Endothelial cell of umbilical vein (primary cell): ENCODE measurements at regions not wholly inside any gene's neighbourhood (a gene's known extent, or its start where the extent isn't known, plus 50 kb on each side); places are given as distances from the start of the nearest gene placed in this dataset.

ENCODE experiments used
- BruUV-seq: library from RNA; stranded (reverse); fragments of 400-500 nt; replicated peaks from 2 replicates; lab custom pipeline; 2021; lab: Mats Ljungman, UMichigan
- CTCF ChIA-PET: fragments of 300-600, 350-600 bp; sonication (Branson Sonifier 250); formaldehyde crosslinking; loops from one replicate; lab custom pipeline; 2021; ENCODE audit warnings: antibody characterized with exemption, inconsistent platforms; lab: Charles Lee
- POLR2A ChIA-PET: fragments of 300-600, 350-600 bp; sonication (Branson Sonifier 250); formaldehyde crosslinking; loops from one replicate; lab custom pipeline; 2021; ENCODE audit warnings: antibody characterized with exemption, inconsistent platforms; lab: Charles Lee
- DNase-seq: peaks from one replicate; pipeline ENCODE4 v3.0.0-alpha.2; 2011; ENCODE audit warnings: low read depth, low spot score
- FAIRE-seq: peaks from 2 replicates; lab custom pipeline; 2011; peaks lifted over from hg19 to GRCh38; lab: Jason Lieb, UNC
- H2AFZ ChIP-seq: 2 replicates; pipeline ENCODE4 v1.6.0; 2012; ENCODE audit warnings: low read depth, low read length, control low read depth, inconsistent platforms
- H3K27ac ChIP-seq: 2 replicates; pipeline ENCODE4 v1.5.1; 2011; ENCODE audit warnings: low read depth, mild to moderate bottlenecking, control low read depth, low read length, moderate library complexity; ENCODE audit not compliant: insufficient read depth
- H3K27me3 ChIP-seq, 2 experiments: 2 replicates each; pipeline versions ENCODE4 v1.6.0 to v1.6.1; 2011; ENCODE audit warnings: low read length in 2 of 2, mixed read lengths in 1 of 2; ENCODE audit not compliant: control insufficient read depth in 2 of 2, insufficient read depth in 2 of 2
- H3K36me3 ChIP-seq, 2 experiments: 2 replicates in 1 of 2; 3 replicates in 1 of 2; pipeline ENCODE4 v1.5.1; 2011; ENCODE audit warnings: low read length in 2 of 2, mild to moderate bottlenecking in 1 of 2, moderate library complexity in 1 of 2; ENCODE audit not compliant: control insufficient read depth in 2 of 2, insufficient read depth in 2 of 2; ENCODE audit errors: extremely low read depth in 1 of 2
- H3K4me1 ChIP-seq: 3 replicates; pipeline ENCODE4 v1.5.1; 2011; ENCODE audit warnings: mild to moderate bottlenecking, low read length; ENCODE audit not compliant: control insufficient read depth, insufficient read depth; ENCODE audit errors: extremely low read depth
- H3K4me2 ChIP-seq: 2 replicates; pipeline ENCODE4 v1.6.1; 2011; ENCODE audit warnings: low read length, control low read depth, mixed read lengths; ENCODE audit not compliant: insufficient read depth
- H3K4me3 ChIP-seq, 3 experiments: fragments of 200-600 bp in 1 of 3; sonication (generic), shearing (Covaris generic) in 1 of 3; replicated peaks in 1 of 3; 2 replicates each; pipeline ENCODE4 v1.5.1; 2011 to 2016; ENCODE audit warnings: control low read depth in 3 of 3, low read length in 3 of 3, mild to moderate bottlenecking in 2 of 3, inconsistent platforms in 1 of 3, low read depth in 1 of 3, moderate library complexity in 1 of 3; ENCODE audit not compliant: insufficient read depth in 1 of 3
- H3K79me2 ChIP-seq: 2 replicates; pipeline ENCODE4 v1.6.0; 2012; ENCODE audit warnings: low read length, inconsistent platforms; ENCODE audit not compliant: control insufficient read depth, insufficient read depth
- H3K9ac ChIP-seq: replicated peaks from 2 replicates; pipeline ENCODE3; 2011; ENCODE audit warnings: low read length, control low read depth; ENCODE audit not compliant: insufficient read depth; ENCODE audit errors: extremely low read depth
- H3K9me1 ChIP-seq: replicated peaks from 3 replicates; pipeline ENCODE4 v1.6.0; 2011; ENCODE audit warnings: mild to moderate bottlenecking, low read length; ENCODE audit not compliant: control insufficient read depth, insufficient read depth; ENCODE audit errors: extremely low read depth
- H3K9me3 ChIP-seq: replicated peaks from 2 replicates; pipeline ENCODE4 v1.5.1; 2012; ENCODE audit warnings: low read length, inconsistent platforms; ENCODE audit not compliant: control insufficient read depth, insufficient read depth
- H4K20me1 ChIP-seq: replicated peaks from 2 replicates; pipeline ENCODE3; 2011; ENCODE audit warnings: mild to moderate bottlenecking, low read length; ENCODE audit not compliant: control insufficient read depth, insufficient read depth; ENCODE audit errors: extremely low read depth
- EZH2 ChIP-seq: IDR thresholded peaks from 2 replicates; pipeline ENCODE4 v1.6.1; 2012; ENCODE audit warnings: borderline replicate concordance, low read depth, mild to moderate bottlenecking, moderate library complexity, low read length, inconsistent platforms; ENCODE audit not compliant: severe bottlenecking
- FOS ChIP-seq: IDR thresholded peaks from 2 replicates; pipeline ENCODE4 v1.6.1; 2011; ENCODE audit warnings: mild to moderate bottlenecking, low read length, moderate library complexity, borderline replicate concordance; ENCODE audit not compliant: insufficient read depth
- GATA2 ChIP-seq: IDR thresholded peaks from 2 replicates; pipeline ENCODE4 v1.7.0; 2011; ENCODE audit warnings: low read depth, mild to moderate bottlenecking, moderate library complexity, mixed read lengths, low read length; ENCODE audit not compliant: insufficient read length, insufficient read depth
- JUN ChIP-seq: IDR thresholded peaks from 2 replicates; pipeline ENCODE4 v1.6.1; 2011; ENCODE audit warnings: borderline replicate concordance, low read depth; ENCODE audit not compliant: insufficient read length, insufficient read depth
- MYC ChIP-seq: IDR thresholded peaks from one replicate; pipeline ENCODE4 v1.6.1; 2011; ENCODE audit warnings: mild to moderate bottlenecking, low read depth, low read length
- POLR2A ChIP-seq: IDR thresholded peaks from 2 replicates; pipeline ENCODE4 v1.6.1; 2012; ENCODE audit warnings: low read depth, mild to moderate bottlenecking, control low read depth, low read length
- POLR2AphosphoS5 ChIP-seq: IDR thresholded peaks from 2 replicates; pipeline ENCODE4 v1.6.1; 2012; ENCODE audit warnings: low read depth, mild to moderate bottlenecking, control low read depth, low read length, moderate library complexity; ENCODE audit not compliant: insufficient read depth
- dilution Hi-C: fragments of 300-500 bp; cut with MboI; formaldehyde crosslinking; loops from one replicate; pipeline ENCODE4 v1.15.0; 2019; ENCODE audit warnings: low sequenced_read_pairs; ENCODE audit not compliant: extremely low pct_ligation_motif_present
- intact Hi-C: fragments of 100-400 bp; cut with micrococcal nuclease; formaldehyde crosslinking; loops from one replicate; pipeline ENCODE4 v1.10.0; 2022
- TF ChIP-seq, protein P1 (sequence below), 2 donors: IDR thresholded peaks; 1 replicate in 1 of 2; 2 replicates in 1 of 2; pipeline ENCODE4 v1.5.1; 2011; ENCODE audit warnings: low read length in 2 of 2, mild to moderate bottlenecking in 2 of 2, moderate library complexity in 2 of 2, control low read depth in 1 of 2, inconsistent platforms in 1 of 2, low read depth in 1 of 2; ENCODE audit not compliant: insufficient read depth in 1 of 2; ENCODE audit errors: extremely low read depth in 1 of 2
- TF ChIP-seq, protein P2 (sequence below): IDR thresholded peaks from 2 replicates; pipeline ENCODE4 v1.6.1; 2011; ENCODE audit not compliant: insufficient read depth, insufficient read length

DNA sequence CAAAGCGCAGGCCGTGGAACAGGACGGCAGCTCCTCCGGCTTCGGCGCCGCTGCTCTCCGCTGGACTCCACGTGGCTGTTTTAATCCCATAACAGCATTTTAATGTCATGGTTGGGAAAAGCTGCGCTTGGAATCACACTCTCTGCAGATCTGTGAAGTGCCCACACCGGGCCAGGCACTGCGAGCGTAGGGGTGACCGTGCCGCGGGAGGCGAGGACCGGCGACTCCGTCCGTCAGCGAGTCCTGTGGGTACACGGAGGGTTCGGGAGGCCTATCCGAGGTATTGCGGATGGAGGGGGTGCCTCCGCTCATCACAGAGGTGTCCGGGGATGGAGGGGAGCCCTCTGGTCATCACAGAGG, 198.0 kb upstream of the SALL3 start:
- CTCF ChIA-PET = no interaction called here
- H3K4me3 ChIP-seq = no peak overlapping the region
- FAIRE-seq = no peak

More for the DNA sequence above, 198.0 kb upstream of the SALL3 start:
- H3K27ac ChIP-seq = no peak overlapping the region
- H3K4me2 ChIP-seq = no peak overlapping the region
- no peak overlapping the region for H3K9ac ChIP-seq
- no TSS peak for BruUV-seq
- TF ChIP-seq JUN (no peak), POLR2AphosphoS5 (no peak), GATA2 (no peak), FOS (no peak), MYC (no peak), POLR2A (no peak), EZH2 (no peak)
- TF ChIP-seq, protein P1, sequence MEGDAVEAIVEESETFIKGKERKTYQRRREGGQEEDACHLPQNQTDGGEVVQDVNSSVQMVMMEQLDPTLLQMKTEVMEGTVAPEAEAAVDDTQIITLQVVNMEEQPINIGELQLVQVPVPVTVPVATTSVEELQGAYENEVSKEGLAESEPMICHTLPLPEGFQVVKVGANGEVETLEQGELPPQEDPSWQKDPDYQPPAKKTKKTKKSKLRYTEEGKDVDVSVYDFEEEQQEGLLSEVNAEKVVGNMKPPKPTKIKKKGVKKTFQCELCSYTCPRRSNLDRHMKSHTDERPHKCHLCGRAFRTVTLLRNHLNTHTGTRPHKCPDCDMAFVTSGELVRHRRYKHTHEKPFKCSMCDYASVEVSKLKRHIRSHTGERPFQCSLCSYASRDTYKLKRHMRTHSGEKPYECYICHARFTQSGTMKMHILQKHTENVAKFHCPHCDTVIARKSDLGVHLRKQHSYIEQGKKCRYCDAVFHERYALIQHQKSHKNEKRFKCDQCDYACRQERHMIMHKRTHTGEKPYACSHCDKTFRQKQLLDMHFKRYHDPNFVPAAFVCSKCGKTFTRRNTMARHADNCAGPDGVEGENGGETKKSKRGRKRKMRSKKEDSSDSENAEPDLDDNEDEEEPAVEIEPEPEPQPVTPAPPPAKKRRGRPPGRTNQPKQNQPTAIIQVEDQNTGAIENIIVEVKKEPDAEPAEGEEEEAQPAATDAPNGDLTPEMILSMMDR (IDR thresholded peaks at IDR 0.05; ENCODE audit: extremely low read depth in 1 of 2, insufficient read depth in 1 of 2, low read depth in 1 of 2, low read length in 2 of 2) = no peak
- TF ChIP-seq, protein P2, sequence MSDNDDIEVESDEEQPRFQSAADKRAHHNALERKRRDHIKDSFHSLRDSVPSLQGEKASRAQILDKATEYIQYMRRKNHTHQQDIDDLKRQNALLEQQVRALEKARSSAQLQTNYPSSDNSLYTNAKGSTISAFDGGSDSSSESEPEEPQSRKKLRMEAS = no peak
- DNase-seq = no peak
- H3K9me3 ChIP-seq = peaks cover 5% of the 10 kb centered on the region
- no peaks in the 10 kb centered on the region for H3K79me2 ChIP-seq
- POLR2A ChIA-PET = no interaction called here
- H4K20me1 ChIP-seq = no peaks in the 10 kb centered on the region
- no peaks in the 10 kb centered on the region for H3K9me1 ChIP-seq
- intact Hi-C loops (no loop called here), dilution Hi-C loops (no loop called here)
- no peak overlapping the region for H2AFZ ChIP-seq
- no peaks in the 10 kb centered on the region for H3K36me3 ChIP-seq
- no peaks in the 10 kb centered on the region for H3K4me1 ChIP-seq
- no peaks in the 10 kb centered on the region for H3K27me3 ChIP-seq
